ENCODE measurements at regions not wholly inside any gene's neighbourhood (a gene's known extent, or its start where the extent isn't known, plus 50 kb on each side); places are given as distances from the start of the nearest gene placed in this dataset.

DNA sequence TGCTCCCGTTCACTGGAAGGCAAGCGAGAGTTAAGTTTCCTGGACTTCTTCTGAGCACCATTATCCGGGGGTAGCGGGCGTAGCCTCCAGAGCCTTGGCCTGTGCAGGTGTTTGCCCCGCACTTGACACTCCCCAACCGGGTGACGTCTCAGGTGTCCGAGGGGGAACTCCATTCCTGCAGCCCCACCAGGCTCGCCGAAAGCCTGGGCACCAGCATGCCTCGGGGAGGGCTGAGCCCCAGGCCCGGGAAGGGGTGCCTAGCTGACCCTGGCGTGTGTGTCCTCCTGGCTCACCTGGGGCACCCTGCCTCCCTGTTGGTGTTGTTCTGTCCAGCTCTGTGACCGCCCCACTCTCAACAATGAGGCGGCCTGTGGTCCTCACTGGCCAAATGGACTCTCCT lies 109.4 kb upstream of the GPR26 start:
- Histone ChIP-seq H3K79me2 (ENCODE audit: control insufficient read depth in 1 of 2, insufficient read depth in 2 of 2, low read length in 2 of 2) (no peaks in the 10 kb centered on the region), H2AFZ (ENCODE audit: low read length) (no peak overlapping the region), H3K9me3 (ENCODE audit: insufficient read depth in 2 of 2, low read depth in 1 of 2, low read length in 1 of 2) (no peaks in the 10 kb centered on the region), H3K9ac (replicated peaks in 1 of 4; ENCODE audit: extremely low read depth in 1 of 4, low read depth in 3 of 4, low read length in 3 of 4) (no peak overlapping the region), H2BK15ac (ENCODE audit: low read length) (no peak overlapping the region), H2BK12ac (ENCODE audit: low read depth, low read length) (no peak overlapping the region), H3K79me1 (ENCODE audit: low read depth, low read length) (no peaks in the 10 kb centered on the region), H3K36me3 (ENCODE audit: control insufficient read depth in 2 of 4, insufficient read depth in 4 of 4, low read length in 3 of 4) (no peaks in the 10 kb centered on the region), H4K91ac (replicated peaks; ENCODE audit: insufficient read length, low read length) (no peak overlapping the region), H3K4ac (replicated peaks; ENCODE audit: insufficient read length, low read depth, low read length) (no peak overlapping the region), H4K8ac (ENCODE audit: extremely low read depth, insufficient read depth, low read length) (no peak overlapping the region), H3K27me3 (replicated peaks in 1 of 4; ENCODE audit: control insufficient read depth in 3 of 4, extremely low read depth in 1 of 4, insufficient read depth in 3 of 4, low read length in 3 of 4) (no peaks in the 10 kb centered on the region; a peak in 1 of 7 replicates), H3K23me2 (ENCODE audit: low read depth, low read length) (no peaks in the 10 kb centered on the region), H2BK20ac (ENCODE audit: low read length) (no peak overlapping the region), H3K14ac (ENCODE audit: insufficient read length) (no peak overlapping the region), H3K23ac (ENCODE audit: insufficient read length) (no peak overlapping the region), H3K4me2 (ENCODE audit: insufficient read depth in 1 of 2, low read depth in 2 of 2, low read length in 2 of 2) (no peak overlapping the region), H2BK120ac (replicated peaks; ENCODE audit: low read depth, low read length) (no peak overlapping the region), H3K56ac (replicated peaks; ENCODE audit: insufficient read length, low read depth, low read length) (no peak overlapping the region), H3K4me1 (replicated peaks in 1 of 4; ENCODE audit: control insufficient read depth in 3 of 4, insufficient read depth in 4 of 4, low read length in 3 of 4) (peaks cover 0 to 6% (median 2%) of the 10 kb centered on the region in 4 experiments; a peak in 4 of 7 replicates), H3K27ac (ENCODE audit: low read depth, low read length) (no peak overlapping the region), H2BK5ac (ENCODE audit: low read depth, low read length) (no peak overlapping the region), H4K5ac (ENCODE audit: insufficient read length, low read depth, low read length) (no peak overlapping the region), H3K4me3 (ENCODE audit: extremely low read depth in 1 of 4, insufficient read depth in 2 of 4, low read depth in 3 of 4, low read length in 4 of 4) (no peak overlapping the region), H2AK5ac (ENCODE audit: low read depth, low read length) (no peak overlapping the region), H4K20me1 (replicated peaks in 1 of 2; ENCODE audit: control insufficient read depth in 1 of 2, insufficient read depth in 2 of 2, low read length in 2 of 2) (no peaks in the 10 kb centered on the region), H3K18ac (ENCODE audit: extremely low read depth, low read length) (no peak overlapping the region)
- FAIRE-seq (no peak), DNase-seq (ENCODE audit: low read depth in 1 of 2, low spot score in 2 of 2) (peak in 1 of 2 experiments; percentile 30)
- TF ChIP-seq BCL11A (IDR thresholded peaks at IDR 0.05; ENCODE audit: low read depth in 2 of 2, low read length in 2 of 2) (no peak), SP1 (IDR thresholded peaks at IDR 0.05; ENCODE audit: low read depth, low read length) (no peak), ASH2L (IDR thresholded peaks at IDR 0.05; ENCODE audit: low read length) (no peak), RBBP5 (IDR thresholded peaks at IDR 0.05; ENCODE audit: borderline replicate concordance, low read depth, low read length) (no peak), BACH1 (IDR thresholded peaks at IDR 0.05; ENCODE audit: low read length) (no peak), KDM4A (IDR thresholded peaks at IDR 0.05; ENCODE audit: low read depth, low read length, severe bottlenecking) (no peak), EP300 (IDR thresholded peaks at IDR 0.05; ENCODE audit: borderline replicate concordance in 1 of 2, low read depth in 2 of 2, low read length in 2 of 2) (no peak), KDM5A (IDR thresholded peaks at IDR 0.05; ENCODE audit: low read length) (no peak), NRF1 (IDR thresholded peaks at IDR 0.05; ENCODE audit: low read depth, low read length) (no peak), RAD21 (IDR thresholded peaks at IDR 0.05 in 1 of 2, conservative IDR thresholded peaks at IDR 0.05 in 1 of 2; ENCODE audit: low read depth in 2 of 2, low read length in 2 of 2) (no peak)
- TF ChIP-seq, protein P1, sequence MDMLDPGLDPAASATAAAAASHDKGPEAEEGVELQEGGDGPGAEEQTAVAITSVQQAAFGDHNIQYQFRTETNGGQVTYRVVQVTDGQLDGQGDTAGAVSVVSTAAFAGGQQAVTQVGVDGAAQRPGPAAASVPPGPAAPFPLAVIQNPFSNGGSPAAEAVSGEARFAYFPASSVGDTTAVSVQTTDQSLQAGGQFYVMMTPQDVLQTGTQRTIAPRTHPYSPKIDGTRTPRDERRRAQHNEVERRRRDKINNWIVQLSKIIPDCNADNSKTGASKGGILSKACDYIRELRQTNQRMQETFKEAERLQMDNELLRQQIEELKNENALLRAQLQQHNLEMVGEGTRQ (IDR thresholded peaks at IDR 0.05; ENCODE audit: low read length), result no peak
- ChIA-PET POLR2A (ENCODE audit: partially characterized antibody) (no interaction called here), CTCF (ENCODE audit: partially characterized antibody) (interaction anchor here (0.6 to 2.4 kb wide), 4 partner anchors 10 to 514 kb away, joined by 3 to 21 read pairs (median 3); no protein-coding TSS in a partner anchor)
- 95% methylated on average over 16 of the region's 16 CpGs; no CpG with 5 or more reads in 1 of the 2 experiments for WGBS, 2 experiments (ENCODE audit: extremely low coverage in 1 of 2, insufficient coverage in 1 of 2, insufficient read length in 1 of 2, insufficient replicate concordance in 2 of 2, low coverage in 1 of 2, low lambda C conversion rate in 2 of 2, missing lambda C conversion rate in 1 of 2)

All from H1 (cell line).